Loucy (cell line): ENCODE measurements at regions not wholly inside any gene's neighbourhood (a gene's known extent, or its start where the extent isn't known, plus 50 kb on each side); places are given as distances from the start of the nearest gene placed in this dataset.

ENCODE experiments used
- H2AFZ ChIP-seq: fragments of 200-600 bp; sonication (generic); 2 replicates; pipeline ENCODE4 v1.6.0; 2016; ENCODE audit warnings: antibody characterized with exemption, mild to moderate bottlenecking, low read length, moderate library complexity
- H3F3A ChIP-seq: fragments of 200-600 bp; 2 replicates; pipeline ENCODE4 v1.6.0; 2016; ENCODE audit warnings: antibody characterized with exemption, low read depth, mild to moderate bottlenecking
- H3K27me3 ChIP-seq: fragments of 200-600 bp; sonication (generic); 2 replicates; pipeline ENCODE4 v1.6.1; 2014; ENCODE audit warnings: low read length, mild to moderate bottlenecking; ENCODE audit not compliant: insufficient read depth, poor library complexity, severe bottlenecking
- H3K36me3 ChIP-seq: fragments of 200-600 bp; sonication (generic); 2 replicates; pipeline ENCODE4 v1.6.1; 2016; ENCODE audit warnings: low read length; ENCODE audit not compliant: insufficient read depth
- H3K4me1 ChIP-seq: fragments of 200-600 bp; sonication (generic); 2 replicates; pipeline ENCODE4 v1.5.1; 2014; ENCODE audit warnings: low read length, mild to moderate bottlenecking; ENCODE audit not compliant: insufficient read depth, poor library complexity, severe bottlenecking
- H3K4me2 ChIP-seq: fragments of 200-600 bp; sonication (generic); 2 replicates; pipeline ENCODE4 v1.6.0; 2014; ENCODE audit warnings: antibody characterized with exemption, low read length, low read depth, mild to moderate bottlenecking; ENCODE audit not compliant: poor library complexity, severe bottlenecking
- H3K4me3 ChIP-seq: fragments of 200-600 bp; sonication (generic); 2 replicates; pipeline ENCODE4 v1.5.1; 2014; ENCODE audit warnings: low read length, mild to moderate bottlenecking, mixed read lengths; ENCODE audit not compliant: poor library complexity, severe bottlenecking
- H3K79me2 ChIP-seq: fragments of 200-600 bp; sonication (generic); 2 replicates; pipeline ENCODE4 v1.6.1; 2014; ENCODE audit warnings: low read length; ENCODE audit not compliant: insufficient read depth
- H3K9ac ChIP-seq: fragments of 200-600 bp; sonication (generic); 2 replicates; pipeline ENCODE4 v1.6.0; 2014; ENCODE audit warnings: mild to moderate bottlenecking, low read depth, low read length, moderate library complexity; ENCODE audit not compliant: poor library complexity, severe bottlenecking
- H3K9me2 ChIP-seq: fragments of 200-600 bp; sonication (generic); replicated peaks from 2 replicates; pipeline ENCODE4 v1.6.1; 2016; ENCODE audit warnings: low read depth, low read length, mixed read lengths
- H3K9me3 ChIP-seq: fragments of 200-600 bp; sonication (generic); 2 replicates; pipeline ENCODE4 v1.6.1; 2014; ENCODE audit warnings: mild to moderate bottlenecking, antibody characterized with exemption, low read length, low read depth; ENCODE audit not compliant: insufficient read depth
- H4K20me1 ChIP-seq: fragments of 200-600 bp; sonication (generic); 2 replicates; pipeline ENCODE4 v1.6.0; 2014; ENCODE audit warnings: antibody characterized with exemption, low read length, mild to moderate bottlenecking; ENCODE audit not compliant: insufficient read depth, poor library complexity, severe bottlenecking
- EZH2phosphoT487 ChIP-seq: fragments of 200-600 bp; IDR thresholded peaks from 2 replicates; pipeline ENCODE4 v1.6.1; 2018; ENCODE audit warnings: antibody characterized with exemption, mild to moderate bottlenecking, moderate library complexity, borderline replicate concordance
- TF ChIP-seq, protein P1 (sequence below): fragments of 200-600 bp; sonication (generic); conservative IDR thresholded peaks from 2 replicates; pipeline ENCODE4 v1.5.1; 2014; ENCODE audit warnings: mild to moderate bottlenecking, antibody characterized with exemption, low read length

DNA sequence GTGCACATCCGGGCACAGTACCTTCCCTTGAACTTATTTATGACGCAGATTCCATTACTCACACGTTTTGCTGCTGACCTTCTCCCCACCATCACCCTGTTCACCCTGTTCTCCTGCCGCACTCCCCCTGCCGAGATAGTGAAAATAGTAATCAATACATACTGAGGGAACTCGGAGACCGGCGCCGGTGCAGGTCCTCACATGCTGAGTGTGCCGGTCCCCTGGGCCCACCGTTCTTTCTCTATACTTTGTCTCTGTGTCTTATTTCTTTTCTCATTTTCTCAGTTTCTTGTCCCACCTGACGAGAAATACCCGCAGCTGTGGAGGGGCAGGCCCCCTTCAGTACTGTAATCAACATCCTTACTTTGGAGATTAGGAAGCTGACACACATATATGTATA lies 1337.1 kb upstream of the PABPC4L start:
- H3K79me2 ChIP-seq, result no peaks in the 10 kb centered on the region
- no peak overlapping the region for H3K4me3 ChIP-seq
- H3K9me2 ChIP-seq, result no peaks in the 10 kb centered on the region
- H3K27me3 ChIP-seq, result no peaks in the 10 kb centered on the region
- no peaks in the 10 kb centered on the region for H3F3A ChIP-seq
- no peaks in the 10 kb centered on the region for H3K36me3 ChIP-seq
- no peak overlapping the region for H2AFZ ChIP-seq
- H3K4me1 ChIP-seq, result no peaks in the 10 kb centered on the region
- H3K4me2 ChIP-seq, result no peak overlapping the region
- H4K20me1 ChIP-seq, result no peaks in the 10 kb centered on the region
- no peak overlapping the region for H3K9ac ChIP-seq
- H3K9me3 ChIP-seq, result no peaks in the 10 kb centered on the region
- no peak for TF ChIP-seq EZH2phosphoT487
- TF ChIP-seq, protein P1, sequence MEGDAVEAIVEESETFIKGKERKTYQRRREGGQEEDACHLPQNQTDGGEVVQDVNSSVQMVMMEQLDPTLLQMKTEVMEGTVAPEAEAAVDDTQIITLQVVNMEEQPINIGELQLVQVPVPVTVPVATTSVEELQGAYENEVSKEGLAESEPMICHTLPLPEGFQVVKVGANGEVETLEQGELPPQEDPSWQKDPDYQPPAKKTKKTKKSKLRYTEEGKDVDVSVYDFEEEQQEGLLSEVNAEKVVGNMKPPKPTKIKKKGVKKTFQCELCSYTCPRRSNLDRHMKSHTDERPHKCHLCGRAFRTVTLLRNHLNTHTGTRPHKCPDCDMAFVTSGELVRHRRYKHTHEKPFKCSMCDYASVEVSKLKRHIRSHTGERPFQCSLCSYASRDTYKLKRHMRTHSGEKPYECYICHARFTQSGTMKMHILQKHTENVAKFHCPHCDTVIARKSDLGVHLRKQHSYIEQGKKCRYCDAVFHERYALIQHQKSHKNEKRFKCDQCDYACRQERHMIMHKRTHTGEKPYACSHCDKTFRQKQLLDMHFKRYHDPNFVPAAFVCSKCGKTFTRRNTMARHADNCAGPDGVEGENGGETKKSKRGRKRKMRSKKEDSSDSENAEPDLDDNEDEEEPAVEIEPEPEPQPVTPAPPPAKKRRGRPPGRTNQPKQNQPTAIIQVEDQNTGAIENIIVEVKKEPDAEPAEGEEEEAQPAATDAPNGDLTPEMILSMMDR, result no peak

DNA sequence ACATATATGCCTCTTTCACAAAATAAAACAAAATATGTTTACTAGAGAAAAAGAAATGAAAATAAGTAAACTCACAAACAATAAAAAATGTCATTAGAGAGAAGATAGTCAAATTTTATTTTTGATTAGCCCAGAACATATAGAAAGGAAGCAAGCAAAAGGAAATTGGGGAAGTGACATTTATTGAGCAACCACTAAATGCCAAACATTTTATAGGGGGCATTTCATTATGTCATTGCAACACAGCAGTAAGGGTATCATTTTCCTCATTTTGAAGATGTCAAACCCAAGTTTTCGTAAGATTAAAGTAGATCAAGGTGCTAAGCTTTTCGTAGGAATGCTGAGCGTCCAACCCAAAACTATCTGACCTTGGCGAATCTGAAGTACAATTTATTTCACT lies 1331.5 kb upstream of the PABPC4L start:
- no peaks in the 10 kb centered on the region for H3K79me2 ChIP-seq
- H3K4me3 ChIP-seq, result no peak overlapping the region
- H3F3A ChIP-seq, result no peaks in the 10 kb centered on the region
- H3K9me2 ChIP-seq, result no peaks in the 10 kb centered on the region
- H3K4me1 ChIP-seq, result no peaks in the 10 kb centered on the region
- no peak for TF ChIP-seq EZH2phosphoT487
- TF ChIP-seq, protein P1, result no peak
- no peaks in the 10 kb centered on the region for H3K36me3 ChIP-seq
- no peaks in the 10 kb centered on the region for H3K27me3 ChIP-seq
- no peak overlapping the region for H2AFZ ChIP-seq
- H4K20me1 ChIP-seq, result no peaks in the 10 kb centered on the region
- H3K9ac ChIP-seq, result no peak overlapping the region
- H3K9me3 ChIP-seq, result no peaks in the 10 kb centered on the region
- no peak overlapping the region for H3K4me2 ChIP-seq

DNA sequence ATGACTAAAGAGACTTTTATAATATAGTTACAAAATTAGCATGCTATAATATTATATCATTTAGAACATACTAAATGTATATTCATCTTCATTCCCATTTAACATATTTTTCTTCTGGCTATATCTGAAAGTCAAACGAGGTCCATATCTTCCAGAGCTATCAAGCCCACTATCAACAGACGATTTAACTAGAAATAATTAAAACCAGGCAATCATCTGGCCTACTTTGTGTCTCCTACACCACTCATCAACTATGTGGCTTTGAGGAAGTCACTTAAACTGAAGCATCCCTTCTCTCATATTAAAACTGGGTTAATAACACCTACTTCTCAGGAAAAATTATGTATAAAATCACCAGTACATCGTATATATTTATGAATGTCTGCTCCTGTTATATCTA lies 1330.5 kb upstream of the PABPC4L start:
- no peaks in the 10 kb centered on the region for H3K79me2 ChIP-seq
- no peaks in the 10 kb centered on the region for H3K27me3 ChIP-seq
- H2AFZ ChIP-seq, result no peak overlapping the region
- no peak overlapping the region for H3K9ac ChIP-seq
- H3F3A ChIP-seq, result no peaks in the 10 kb centered on the region
- H3K4me1 ChIP-seq, result no peaks in the 10 kb centered on the region
- no peak for TF ChIP-seq EZH2phosphoT487
- TF ChIP-seq, protein P1, result no peak
- no peaks in the 10 kb centered on the region for H3K36me3 ChIP-seq
- H3K4me2 ChIP-seq, result no peak overlapping the region
- H3K9me3 ChIP-seq, result no peaks in the 10 kb centered on the region
- H4K20me1 ChIP-seq, result no peaks in the 10 kb centered on the region
- H3K4me3 ChIP-seq, result no peak overlapping the region
- H3K9me2 ChIP-seq, result no peaks in the 10 kb centered on the region
